ENCODE measurements at regions not wholly inside any gene's neighbourhood (a gene's known extent, or its start where the extent isn't known, plus 50 kb on each side); places are given as distances from the start of the nearest gene placed in this dataset.
"Not testable (repeated sequence)": the region's sequence is repeated elsewhere in the genome, so short reads cannot be mapped to it uniquely, and the experiment has no call there.

GRCh38 chr6:81262656-81263055 is 489.8 kb downstream of the TENT5A start:
- no peak for DNase-seq (ENCODE audit: extremely low spot score)
- POLR2A ChIA-PET = no interaction called here

DNA sequence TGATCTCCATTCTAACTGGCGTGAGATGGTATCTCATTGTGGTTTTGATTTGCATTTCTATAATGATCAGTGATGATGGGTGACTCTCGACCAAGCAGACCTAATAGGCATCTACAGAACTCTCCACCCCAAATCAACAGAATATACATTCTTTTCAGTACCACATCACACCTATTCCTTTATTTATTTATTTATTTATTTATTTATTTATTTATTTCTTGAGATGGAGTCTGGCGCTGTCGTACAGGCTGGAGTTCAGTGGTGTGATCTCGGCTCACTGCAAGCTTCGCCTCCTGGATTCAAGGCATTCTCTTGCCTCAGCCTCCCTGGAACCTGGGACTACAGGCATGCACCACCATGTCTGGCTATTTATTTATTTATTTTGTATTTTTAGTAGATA is 496.3 kb downstream of the TENT5A start:
- POLR2A ChIA-PET; DNase-seq (ENCODE audit: extremely low spot score); CTCF ChIA-PET: not testable (repeated sequence)

More at GRCh38 chr6:81262656-81263055, 489.8 kb downstream of the TENT5A start:
- CTCF ChIA-PET = interaction anchor here (0.6 to 1.0 kb wide), 2 partner anchors 17 to 187 kb away, joined by 3 read pairs; no protein-coding TSS in a partner anchor
- TF ChIP-seq, protein P1, sequence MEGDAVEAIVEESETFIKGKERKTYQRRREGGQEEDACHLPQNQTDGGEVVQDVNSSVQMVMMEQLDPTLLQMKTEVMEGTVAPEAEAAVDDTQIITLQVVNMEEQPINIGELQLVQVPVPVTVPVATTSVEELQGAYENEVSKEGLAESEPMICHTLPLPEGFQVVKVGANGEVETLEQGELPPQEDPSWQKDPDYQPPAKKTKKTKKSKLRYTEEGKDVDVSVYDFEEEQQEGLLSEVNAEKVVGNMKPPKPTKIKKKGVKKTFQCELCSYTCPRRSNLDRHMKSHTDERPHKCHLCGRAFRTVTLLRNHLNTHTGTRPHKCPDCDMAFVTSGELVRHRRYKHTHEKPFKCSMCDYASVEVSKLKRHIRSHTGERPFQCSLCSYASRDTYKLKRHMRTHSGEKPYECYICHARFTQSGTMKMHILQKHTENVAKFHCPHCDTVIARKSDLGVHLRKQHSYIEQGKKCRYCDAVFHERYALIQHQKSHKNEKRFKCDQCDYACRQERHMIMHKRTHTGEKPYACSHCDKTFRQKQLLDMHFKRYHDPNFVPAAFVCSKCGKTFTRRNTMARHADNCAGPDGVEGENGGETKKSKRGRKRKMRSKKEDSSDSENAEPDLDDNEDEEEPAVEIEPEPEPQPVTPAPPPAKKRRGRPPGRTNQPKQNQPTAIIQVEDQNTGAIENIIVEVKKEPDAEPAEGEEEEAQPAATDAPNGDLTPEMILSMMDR (IDR thresholded peaks at IDR 0.05; ENCODE audit: control extremely low read depth, extremely low read depth, low read depth, missing control alignments) = no peak

- no peak for DNase-seq (ENCODE audit: extremely low spot score)
- TF ChIP-seq, protein P1 (IDR thresholded peaks at IDR 0.05; ENCODE audit: control extremely low read depth, extremely low read depth, low read depth, missing control alignments) = no peak
- POLR2A ChIA-PET = no interaction called here
- CTCF ChIA-PET = interaction anchor here (2.0 kb wide), 1 partner anchor 11 kb away, joined by 4 read pairs; no protein-coding TSS in a partner anchor
Measured at GRCh38 chr6:81253821-81254220, 498.7 kb downstream of the TENT5A start.

DNA sequence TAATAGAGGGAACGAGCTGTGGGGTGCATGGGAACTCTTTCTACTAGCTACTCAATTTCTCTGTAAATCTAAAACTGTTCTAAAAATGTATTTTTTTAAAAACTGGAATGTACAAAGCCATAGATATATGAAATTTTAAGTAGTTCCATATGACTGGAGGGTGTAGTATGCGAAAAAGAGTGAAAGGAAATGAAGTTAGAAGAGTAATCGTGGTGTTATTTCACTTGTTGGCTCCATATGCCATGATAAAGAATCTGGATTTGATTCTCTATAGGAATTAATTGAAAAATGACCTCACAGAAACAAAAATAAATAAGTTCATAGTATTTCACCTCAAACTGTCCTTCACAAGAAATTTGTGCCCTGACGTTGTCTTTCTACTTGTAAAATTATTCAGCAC is 500.2 kb downstream of the TENT5A start:
- no peak for DNase-seq (ENCODE audit: extremely low spot score)
- CTCF ChIA-PET = no interaction called here
- TF ChIP-seq, protein P1 (IDR thresholded peaks at IDR 0.05; ENCODE audit: control extremely low read depth, extremely low read depth, low read depth, missing control alignments) = no peak
- POLR2A ChIA-PET = no interaction called here

DNA sequence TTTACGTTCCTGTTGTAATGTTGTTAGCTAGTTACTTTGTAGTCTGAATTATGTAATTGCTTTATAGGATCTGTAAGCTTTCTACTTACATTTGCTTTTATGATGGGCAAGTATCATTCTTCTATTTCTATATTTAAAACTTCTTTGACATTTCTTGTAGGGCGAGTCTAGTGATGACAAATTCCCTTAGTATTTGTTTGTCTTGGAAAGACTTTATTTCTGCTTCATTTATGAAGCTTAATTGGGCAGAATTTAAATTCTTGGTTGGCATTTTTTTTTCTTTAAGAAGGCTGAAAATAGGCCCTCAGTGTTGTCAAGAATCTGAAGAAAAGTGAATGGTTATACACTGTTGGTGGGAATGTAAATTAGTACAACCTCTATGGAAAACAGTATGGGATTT is 506.3 kb downstream of the TENT5A start:
- CTCF ChIA-PET = interaction anchor here (0.9 kb wide), 1 partner anchor 28 kb away, joined by 3 read pairs; no protein-coding TSS in a partner anchor
- TF ChIP-seq, protein P1 (IDR thresholded peaks at IDR 0.05; ENCODE audit: control extremely low read depth, extremely low read depth, low read depth, missing control alignments) = no peak
- no peak for DNase-seq (ENCODE audit: extremely low spot score)
- POLR2A ChIA-PET = no interaction called here

DNA sequence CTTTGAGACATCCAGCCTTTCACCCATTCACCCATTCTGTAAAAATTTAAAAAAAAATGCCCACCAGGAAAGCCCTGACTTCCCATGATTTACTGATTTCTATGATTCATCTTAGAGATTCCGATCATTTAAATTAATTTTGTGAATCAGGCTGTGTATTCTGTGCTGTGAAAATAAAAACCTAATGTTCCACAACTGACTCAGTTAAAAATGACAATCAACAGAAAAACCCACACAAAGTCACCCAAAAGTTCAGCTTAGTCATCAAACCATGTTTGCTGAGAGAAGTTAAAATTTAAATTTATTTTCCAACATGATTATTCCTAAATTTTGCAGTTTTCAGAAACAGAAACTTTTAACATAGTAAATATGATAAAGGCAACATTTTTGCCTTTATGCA is 509.9 kb downstream of the TENT5A start:
- ChIA-PET POLR2A (no interaction called here), CTCF (interaction anchor here (1.2 kb wide), 2 partner anchors 12 to 798 kb away, joined by 3 to 4 read pairs; no protein-coding TSS in a partner anchor)
- TF ChIP-seq, protein P1 (IDR thresholded peaks at IDR 0.05; ENCODE audit: control extremely low read depth, extremely low read depth, low read depth, missing control alignments) = no peak
- no peak for DNase-seq (ENCODE audit: extremely low spot score)

GRCh38 chr6:81241126-81242041 is 511.1 kb downstream of the TENT5A start:
- CTCF ChIA-PET = interaction anchor here (1.2 kb wide), 1 partner anchor 799 kb away, joined by 3 read pairs; no protein-coding TSS in a partner anchor
- TF ChIP-seq, protein P1 (IDR thresholded peaks at IDR 0.05; ENCODE audit: control extremely low read depth, extremely low read depth, low read depth, missing control alignments) = no peak
- DNase-seq (ENCODE audit: extremely low spot score) = no peak
- POLR2A ChIA-PET = no interaction called here

Data from GM10248 (cell line).